Activated naive CD8-positive, alpha-beta T cell treated with anti-CD3 and anti-CD28 coated beads, Interleukin-2, amount 50 U/mL, for 24 hours (primary cell): ENCODE measurements at regions not wholly inside any gene's neighbourhood (a gene's known extent, or its start where the extent isn't known, plus 50 kb on each side); places are given as distances from the start of the nearest gene placed in this dataset.

Experiments
- ATAC-seq: fragments of 150-1000 bp; cut with Tn5 transposase; one replicate; pipeline ENCODE4 v1.10.0; 2021
- DNase-seq: peaks from one replicate; pipeline ENCODE4 v3.0.0; 2021
- H3K27ac Mint-ChIP-seq: one replicate; pipeline ENCODE4 v1.8.0; 2021; ENCODE audit warnings: mild to moderate bottlenecking, mixed read lengths
- H3K27me3 Mint-ChIP-seq: one replicate; pipeline ENCODE4 v1.8.0; 2021; ENCODE audit warnings: mixed read lengths
- H3K36me3 Mint-ChIP-seq: one replicate; pipeline ENCODE4 v1.8.0; 2021; ENCODE audit warnings: low read depth, mixed read lengths
- H3K4me1 Mint-ChIP-seq: one replicate; pipeline ENCODE4 v1.8.0; 2021; ENCODE audit warnings: mixed read lengths
- H3K4me3 Mint-ChIP-seq: one replicate; pipeline ENCODE4 v1.8.0; 2021; ENCODE audit warnings: mild to moderate bottlenecking, moderate library complexity, mixed read lengths
- H3K9me3 Mint-ChIP-seq: one replicate; pipeline ENCODE4 v1.8.0; 2021; ENCODE audit warnings: mixed read lengths

DNA sequence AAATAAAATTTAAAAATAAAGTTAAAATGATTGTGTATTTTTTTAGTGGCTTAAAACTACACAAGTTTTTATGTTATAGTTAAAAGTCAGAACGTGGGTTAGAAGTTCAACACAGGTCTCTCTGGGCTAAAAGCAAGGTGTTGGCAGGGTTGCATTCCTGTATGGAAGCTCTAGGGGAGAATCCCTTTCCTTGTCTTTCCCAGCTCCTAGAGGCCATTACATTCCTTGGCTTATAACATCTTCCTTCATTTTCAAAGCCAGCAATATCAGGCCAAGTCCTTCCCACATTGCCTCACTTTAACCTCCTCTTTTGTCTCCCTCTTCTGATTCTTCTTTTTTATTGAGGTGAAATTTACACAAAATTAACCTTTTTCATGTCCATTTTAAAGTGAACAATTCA, 52.4 kb upstream of the EEPD1 start:
- ATAC-seq: no peak
- no peak overlapping the region for H3K27ac Mint-ChIP-seq
- H3K36me3 Mint-ChIP-seq: no peaks in the 10 kb centered on the region
- DNase-seq: no peak
- no peaks in the 10 kb centered on the region for H3K27me3 Mint-ChIP-seq
- H3K4me1 Mint-ChIP-seq: no peaks in the 10 kb centered on the region
- no peak overlapping the region for H3K4me3 Mint-ChIP-seq
- peaks cover 13% of the 10 kb centered on the region for H3K9me3 Mint-ChIP-seq
